Heart left ventricle (tissue), 13 donors: ENCODE measurements at regions not wholly inside any gene's neighbourhood (a gene's known extent, or its start where the extent isn't known, plus 50 kb on each side); places are given as distances from the start of the nearest gene placed in this dataset.

Experiments used
- CTCF ChIP-seq, 12 donors: fragments of 200-600 bp; sonication (generic) in 4 of 12; IDR thresholded peaks; one replicate each; pipeline versions ENCODE4 v1.5.0 to v1.8.0; 2018 to 2022; ENCODE audit warnings: antibody characterized with exemption in 12 of 12, mild to moderate bottlenecking in 5 of 12
- POLR2A ChIP-seq, 2 donors: fragments of 450-650 bp; IDR thresholded peaks; one replicate each; pipeline ENCODE4 v1.6.1; 2017; ENCODE audit warnings: antibody characterized with exemption in 2 of 2, mild to moderate bottlenecking in 2 of 2, moderate library complexity in 2 of 2
- donor health status: ischemic (EF 13 %, LVEDD 7.1; RV severe dilation, severe dysfunction).
- donor health status: DM: no; HTN: yes; CAD: no.
- donor health status: DM: no; HTN: no; CAD: no.
- donor health status: ischemic (EF 25% LVEDD 6.9; RV normal size, moderate dysfunction).
- donor health status: ischemic (EF 25% LVEDD 5.7; RV mildly dilated, moderate dysfunction).
- donor health status: ischemic (EF 35%, LVEDD 5.7; RV mildly dilated, moderate dysfunction).
- donor health status: nonischemic (EF 11% LVEDD 7.7; RV severe dilation, severe dysfunction).
- donor health status: DM: yes; HTN: yes; CAD: no.
- donor health status: PGD.
- donor health status: ischemic (EF 29% LVEDD 5.4; RV normal size, mild dysfunction).
- donor health status: nonischemic (EF 23%, LVEDD 6.1; RV moderate dilation, normal function).

- TF ChIP-seq CTCF (IDR thresholded peaks at IDR 0.05): no peak
- no peak for TF ChIP-seq POLR2A (IDR thresholded peaks at IDR 0.05)
Observed at GRCh38 chr1:181985936-181986906, 75.3 kb downstream of the ZNF648 start.
